ENCODE measurements at regions not wholly inside any gene's neighbourhood (a gene's known extent, or its start where the extent isn't known, plus 50 kb on each side); places are given as distances from the start of the nearest gene placed in this dataset.

GRCh38 chr4:17091104-17091503 lies 192.7 kb upstream of the LDB2 start:
- Histone ChIP-seq H3K27me3 (no peaks in the 10 kb centered on the region), H3K27ac (no peak overlapping the region), H3K4me1 (peaks cover 6% of the 10 kb centered on the region), H3K4me3 (no peak overlapping the region), H3K36me3 (no peaks in the 10 kb centered on the region), H3K9me3 (no peaks in the 10 kb centered on the region)
- TF ChIP-seq, protein P1, sequence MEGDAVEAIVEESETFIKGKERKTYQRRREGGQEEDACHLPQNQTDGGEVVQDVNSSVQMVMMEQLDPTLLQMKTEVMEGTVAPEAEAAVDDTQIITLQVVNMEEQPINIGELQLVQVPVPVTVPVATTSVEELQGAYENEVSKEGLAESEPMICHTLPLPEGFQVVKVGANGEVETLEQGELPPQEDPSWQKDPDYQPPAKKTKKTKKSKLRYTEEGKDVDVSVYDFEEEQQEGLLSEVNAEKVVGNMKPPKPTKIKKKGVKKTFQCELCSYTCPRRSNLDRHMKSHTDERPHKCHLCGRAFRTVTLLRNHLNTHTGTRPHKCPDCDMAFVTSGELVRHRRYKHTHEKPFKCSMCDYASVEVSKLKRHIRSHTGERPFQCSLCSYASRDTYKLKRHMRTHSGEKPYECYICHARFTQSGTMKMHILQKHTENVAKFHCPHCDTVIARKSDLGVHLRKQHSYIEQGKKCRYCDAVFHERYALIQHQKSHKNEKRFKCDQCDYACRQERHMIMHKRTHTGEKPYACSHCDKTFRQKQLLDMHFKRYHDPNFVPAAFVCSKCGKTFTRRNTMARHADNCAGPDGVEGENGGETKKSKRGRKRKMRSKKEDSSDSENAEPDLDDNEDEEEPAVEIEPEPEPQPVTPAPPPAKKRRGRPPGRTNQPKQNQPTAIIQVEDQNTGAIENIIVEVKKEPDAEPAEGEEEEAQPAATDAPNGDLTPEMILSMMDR (IDR thresholded peaks at IDR 0.05) = no peak
- no peak for DNase-seq
- intact Hi-C loops (cut with DNase I) = no loop called here
- ATAC-seq = no peak

GRCh38 chr4:17090063-17090462 lies 191.6 kb upstream of the LDB2 start:
- Histone ChIP-seq H3K27me3 (no peaks in the 10 kb centered on the region), H3K4me1 (peaks cover 6% of the 10 kb centered on the region), H3K9me3 (no peaks in the 10 kb centered on the region), H3K4me3 (no peak overlapping the region), H3K36me3 (no peaks in the 10 kb centered on the region), H3K27ac (no peak overlapping the region)
- ATAC-seq (no peak), DNase-seq (no peak)
- intact Hi-C loops (cut with DNase I) = no loop called here
- TF ChIP-seq, protein P1 (IDR thresholded peaks at IDR 0.05) = no peak

DNA sequence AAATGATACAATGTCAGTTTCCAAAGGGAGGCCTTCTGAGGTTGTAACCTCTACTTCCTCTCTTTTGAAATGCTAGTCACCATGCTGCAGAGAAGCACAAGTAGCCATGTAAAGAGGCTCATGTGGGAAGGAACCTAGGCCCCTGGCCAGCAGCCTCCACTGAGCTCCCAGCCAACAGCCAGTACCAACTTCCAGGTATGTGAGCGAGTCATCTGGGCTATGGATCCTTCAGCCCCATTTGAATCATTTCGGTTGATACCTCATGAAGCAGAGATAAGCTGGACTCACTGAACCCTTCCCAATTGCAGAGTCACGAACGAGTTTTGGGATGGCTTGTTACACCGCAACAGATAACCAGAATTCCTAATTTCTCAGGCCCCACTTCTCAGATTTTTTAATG lies 187.0 kb upstream of the LDB2 start:
- no peaks in the 10 kb centered on the region for H3K27me3 ChIP-seq
- DNase-seq (no peak), ATAC-seq (no peak)
- no peaks in the 10 kb centered on the region for H3K9me3 ChIP-seq
- intact Hi-C loops (cut with DNase I) = no loop called here
- H3K36me3 ChIP-seq = no peaks in the 10 kb centered on the region
- TF ChIP-seq, protein P1 (IDR thresholded peaks at IDR 0.05) = no peak
- H3K4me3 ChIP-seq = no peak overlapping the region
- no peak overlapping the region for H3K27ac ChIP-seq
- no peaks in the 10 kb centered on the region for H3K4me1 ChIP-seq

GRCh38 chr4:17082186-17082585 lies 183.7 kb upstream of the LDB2 start:
- no peak for DNase-seq
- Histone ChIP-seq H3K4me1 (no peaks in the 10 kb centered on the region), H3K27me3 (no peaks in the 10 kb centered on the region), H3K27ac (no peak overlapping the region), H3K4me3 (no peak overlapping the region), H3K36me3 (no peaks in the 10 kb centered on the region), H3K9me3 (no peaks in the 10 kb centered on the region)
- intact Hi-C loops (cut with DNase I) = no loop called here
- TF ChIP-seq, protein P1 (IDR thresholded peaks at IDR 0.05) = no peak
- ATAC-seq = no peak

- Histone ChIP-seq H3K4me1 (no peaks in the 10 kb centered on the region), H3K27ac (no peak overlapping the region), H3K36me3 (no peaks in the 10 kb centered on the region), H3K27me3 (no peaks in the 10 kb centered on the region), H3K4me3 (no peak overlapping the region), H3K9me3 (no peaks in the 10 kb centered on the region)
- TF ChIP-seq, protein P1 (IDR thresholded peaks at IDR 0.05) = no peak
- no peak for DNase-seq
- ATAC-seq = no peak
- intact Hi-C loops (cut with DNase I) = no loop called here
Observed at GRCh38 chr4:17081179-17081578, 182.7 kb upstream of the LDB2 start.

GRCh38 chr4:17077105-17077504 lies 178.7 kb upstream of the LDB2 start:
- ATAC-seq = no peak

More at GRCh38 chr4:17077105-17077504, 178.7 kb upstream of the LDB2 start:
- no peaks in the 10 kb centered on the region for H3K9me3 ChIP-seq
- TF ChIP-seq, protein P1 (IDR thresholded peaks at IDR 0.05) = no peak
- no peak for DNase-seq
- no peaks in the 10 kb centered on the region for H3K4me1 ChIP-seq
- H3K36me3 ChIP-seq = no peaks in the 10 kb centered on the region
- H3K27ac ChIP-seq = no peak overlapping the region
- intact Hi-C loops (cut with DNase I) = no loop called here
- no peak overlapping the region for H3K4me3 ChIP-seq
- no peaks in the 10 kb centered on the region for H3K27me3 ChIP-seq

All from upper lobe of right lung (tissue), 1 donor.